Activated T-cell treated with anti-CD3 and anti-CD28 coated beads, Interleukin-2, amount 50 U/mL, for 72 hours (primary cell): ENCODE measurements at regions not wholly inside any gene's neighbourhood (a gene's known extent, or its start where the extent isn't known, plus 50 kb on each side); places are given as distances from the start of the nearest gene placed in this dataset.

ENCODE experiments used
- ATAC-seq, 2 donors: fragments of 150-1000 bp; cut with Tn5 transposase; replicated peaks in 1 of 2; 2 replicates each; pipeline ENCODE4 v1.10.0; 2021; ENCODE audit warnings: moderate library complexity in 2 of 2, mild to moderate bottlenecking in 1 of 2
- DNase-seq, 2 donors: peaks; one replicate each; pipeline ENCODE4 v3.0.0; 2021 to 2022; ENCODE audit warnings: mixed read lengths in 1 of 2
- H3K27ac Mint-ChIP-seq: one replicate; pipeline ENCODE4 v1.8.0; 2022; ENCODE audit warnings: mild to moderate bottlenecking, moderate library complexity, mixed read lengths
- H3K27me3 Mint-ChIP-seq: one replicate; pipeline ENCODE4 v1.8.0; 2022; ENCODE audit warnings: low read depth, mixed read lengths
- H3K36me3 Mint-ChIP-seq, 2 donors: one replicate each; pipeline ENCODE4 v1.8.0; 2022; ENCODE audit warnings: mixed read lengths in 2 of 2, mild to moderate bottlenecking in 1 of 2; ENCODE audit not compliant: insufficient read depth in 2 of 2
- H3K4me1 Mint-ChIP-seq: one replicate; pipeline ENCODE4 v1.8.0; 2022; ENCODE audit warnings: low read depth, mixed read lengths
- H3K4me3 Mint-ChIP-seq, 2 donors: one replicate each; pipeline ENCODE4 v1.8.0; 2022; ENCODE audit warnings: mild to moderate bottlenecking in 2 of 2, mixed read lengths in 2 of 2, moderate library complexity in 2 of 2
- H3K9me3 Mint-ChIP-seq, 2 donors: one replicate each; pipeline ENCODE4 v1.8.0; 2022; ENCODE audit warnings: mixed read lengths in 2 of 2

- Mint-ChIP-seq H3K36me3 (no peaks in the 10 kb centered on the region), H3K4me1 (no peaks in the 10 kb centered on the region), H3K9me3 (no peaks in the 10 kb centered on the region), H3K27me3 (peaks cover 23% of the 10 kb centered on the region), H3K27ac (no peak overlapping the region), H3K4me3 (no peak overlapping the region)
- DNase-seq (no peak), ATAC-seq (no peak)
Measured at GRCh38 chr5:175388531-175388930, 55.5 kb downstream of the DRD1 start.

- Mint-ChIP-seq H3K27me3 (peaks cover 36% of the 10 kb centered on the region), H3K27ac (no peak overlapping the region), H3K36me3 (no peaks in the 10 kb centered on the region)
Measured at GRCh38 chr5:175387144-175387543, 56.8 kb downstream of the DRD1 start.

GRCh38 chr5:175386526-175386925, 57.5 kb downstream of the DRD1 start:
- no peak overlapping the region for H3K4me3 Mint-ChIP-seq

More at GRCh38 chr5:175387144-175387543, 56.8 kb downstream of the DRD1 start:
- no peaks in the 10 kb centered on the region for H3K9me3 Mint-ChIP-seq
- H3K4me3 Mint-ChIP-seq = no peak overlapping the region
- H3K4me1 Mint-ChIP-seq = no peaks in the 10 kb centered on the region
- ATAC-seq (no peak), DNase-seq (no peak)

GRCh38 chr5:175385691-175386362, 58.2 kb downstream of the DRD1 start:
- Mint-ChIP-seq H3K9me3 (no peaks in the 10 kb centered on the region), H3K4me3 (no peak overlapping the region), H3K4me1 (no peaks in the 10 kb centered on the region), H3K36me3 (no peaks in the 10 kb centered on the region), H3K27ac (no peak overlapping the region), H3K27me3 (peaks cover 41% of the 10 kb centered on the region)
- no peak for ATAC-seq
- DNase-seq = no peak

More at GRCh38 chr5:175386526-175386925, 57.5 kb downstream of the DRD1 start:
- H3K27ac Mint-ChIP-seq = no peak overlapping the region
- H3K36me3 Mint-ChIP-seq = no peaks in the 10 kb centered on the region
- H3K9me3 Mint-ChIP-seq = no peaks in the 10 kb centered on the region
- no peaks in the 10 kb centered on the region for H3K4me1 Mint-ChIP-seq
- peaks cover 37% of the 10 kb centered on the region for H3K27me3 Mint-ChIP-seq
- ATAC-seq (no peak), DNase-seq (no peak)

- Mint-ChIP-seq H3K4me3 (no peak overlapping the region), H3K36me3 (no peaks in the 10 kb centered on the region), H3K9me3 (no peaks in the 10 kb centered on the region), H3K27me3 (peaks cover 41% of the 10 kb centered on the region), H3K4me1 (no peaks in the 10 kb centered on the region), H3K27ac (no peak overlapping the region)
- ATAC-seq (no peak), DNase-seq (no peak)
Measured at GRCh38 chr5:175384724-175385552, 59.0 kb downstream of the DRD1 start.

- no peak for ATAC-seq
- no peak overlapping the region for H3K27ac Mint-ChIP-seq
- H3K36me3 Mint-ChIP-seq = no peaks in the 10 kb centered on the region
- H3K4me1 Mint-ChIP-seq = no peaks in the 10 kb centered on the region
- no peak for DNase-seq
- peaks cover 36% of the 10 kb centered on the region for H3K27me3 Mint-ChIP-seq
- no peaks in the 10 kb centered on the region for H3K9me3 Mint-ChIP-seq
- no peak overlapping the region for H3K4me3 Mint-ChIP-seq
Measured at GRCh38 chr5:175383350-175383749, 60.6 kb downstream of the DRD1 start.

- Mint-ChIP-seq H3K4me1 (no peaks in the 10 kb centered on the region), H3K36me3 (no peaks in the 10 kb centered on the region), H3K27ac (no peak overlapping the region), H3K9me3 (no peaks in the 10 kb centered on the region), H3K27me3 (peaks cover 44% of the 10 kb centered on the region), H3K4me3 (no peak overlapping the region)
- ATAC-seq (no peak), DNase-seq (no peak)
Measured at GRCh38 chr5:175382171-175382570, 61.8 kb downstream of the DRD1 start.

- H3K4me1 Mint-ChIP-seq = no peaks in the 10 kb centered on the region
- peaks cover 43% of the 10 kb centered on the region for H3K27me3 Mint-ChIP-seq
- ATAC-seq = no peak
- no peak overlapping the region for H3K4me3 Mint-ChIP-seq
- no peaks in the 10 kb centered on the region for H3K9me3 Mint-ChIP-seq
- no peaks in the 10 kb centered on the region for H3K36me3 Mint-ChIP-seq
- H3K27ac Mint-ChIP-seq = no peak overlapping the region
- no peak for DNase-seq
Measured at GRCh38 chr5:175381130-175381529, 62.9 kb downstream of the DRD1 start.

- no peak overlapping the region for H3K4me3 Mint-ChIP-seq
- DNase-seq = no peak
- peaks cover 41% of the 10 kb centered on the region for H3K27me3 Mint-ChIP-seq
- H3K27ac Mint-ChIP-seq = no peak overlapping the region
- no peak for ATAC-seq
- no peaks in the 10 kb centered on the region for H3K4me1 Mint-ChIP-seq
- no peaks in the 10 kb centered on the region for H3K36me3 Mint-ChIP-seq
- H3K9me3 Mint-ChIP-seq = no peaks in the 10 kb centered on the region
Measured at GRCh38 chr5:175380701-175381100, 63.3 kb downstream of the DRD1 start.

GRCh38 chr5:175379867-175380266, 64.1 kb downstream of the DRD1 start:
- Mint-ChIP-seq H3K27ac (no peak overlapping the region), H3K36me3 (no peaks in the 10 kb centered on the region), H3K9me3 (no peaks in the 10 kb centered on the region), H3K27me3 (peaks cover 47% of the 10 kb centered on the region), H3K4me3 (no peak overlapping the region), H3K4me1 (no peaks in the 10 kb centered on the region)
- no peak for ATAC-seq
- no peak for DNase-seq

- peaks cover 46% of the 10 kb centered on the region for H3K27me3 Mint-ChIP-seq
Measured at GRCh38 chr5:175378444-175379028, 65.4 kb downstream of the DRD1 start.

GRCh38 chr5:175377816-175378215, 66.2 kb downstream of the DRD1 start:
- no peak for ATAC-seq
- no peaks in the 10 kb centered on the region for H3K36me3 Mint-ChIP-seq
- H3K4me1 Mint-ChIP-seq = no peaks in the 10 kb centered on the region
- no peaks in the 10 kb centered on the region for H3K9me3 Mint-ChIP-seq
- H3K27me3 Mint-ChIP-seq = peaks cover 40% of the 10 kb centered on the region
- H3K27ac Mint-ChIP-seq = no peak overlapping the region
- DNase-seq = no peak
- no peak overlapping the region for H3K4me3 Mint-ChIP-seq

More at GRCh38 chr5:175378444-175379028, 65.4 kb downstream of the DRD1 start:
- H3K9me3 Mint-ChIP-seq = no peaks in the 10 kb centered on the region
- H3K4me3 Mint-ChIP-seq = no peak overlapping the region
- no peak overlapping the region for H3K27ac Mint-ChIP-seq
- no peaks in the 10 kb centered on the region for H3K36me3 Mint-ChIP-seq
- no peak for ATAC-seq
- no peaks in the 10 kb centered on the region for H3K4me1 Mint-ChIP-seq
- DNase-seq = no peak

GRCh38 chr5:175374166-175374875, 69.7 kb downstream of the DRD1 start:
- Mint-ChIP-seq H3K4me3 (no peak overlapping the region), H3K9me3 (no peaks in the 10 kb centered on the region), H3K4me1 (no peaks in the 10 kb centered on the region), H3K27ac (no peak overlapping the region), H3K36me3 (no peaks in the 10 kb centered on the region), H3K27me3 (peaks cover 28% of the 10 kb centered on the region)
- DNase-seq (no peak), ATAC-seq (no peak)
